ENCODE measurements at regions not wholly inside any gene's neighbourhood (a gene's known extent, or its start where the extent isn't known, plus 50 kb on each side); places are given as distances from the start of the nearest gene placed in this dataset.
"Not testable (repeated sequence)": the region's sequence is repeated elsewhere in the genome, so short reads cannot be mapped to it uniquely, and the experiment has no call there.

DNA sequence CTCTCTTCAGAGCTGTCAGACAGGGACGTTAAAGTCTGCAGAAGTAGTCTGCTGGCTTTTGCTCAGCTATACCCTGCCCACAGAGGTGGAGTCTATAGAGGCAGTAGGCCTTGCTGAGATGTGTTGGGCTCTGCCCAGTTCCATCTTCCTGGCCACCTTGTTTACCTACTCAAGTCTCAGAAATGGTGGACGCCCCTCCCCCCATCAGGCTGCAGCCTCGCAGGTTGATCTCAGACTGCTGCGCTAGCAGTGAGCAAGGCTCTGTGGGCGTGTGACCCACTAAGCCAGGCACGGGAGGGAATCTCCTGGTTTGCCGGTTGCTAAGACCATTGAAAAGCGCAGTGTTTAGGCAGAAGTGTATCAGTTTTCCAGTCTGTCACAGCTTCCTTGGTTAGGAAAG lies 305.0 kb downstream of the BCKDHB start (continued):
- no peak for TF ChIP-seq REST (IDR thresholded peaks at IDR 0.05; ENCODE audit: unreplicated experiment)
- TF ChIP-seq CTCF (conservative IDR thresholded peaks at IDR 0.05; ENCODE audit: low read depth in 2 of 2): no peak
- no peak for TF ChIP-seq ETS1 (IDR thresholded peaks at IDR 0.05)
- TF ChIP-seq ZNF331 (CRISPR knock-in tag; IDR thresholded peaks at IDR 0.05; ENCODE audit: low read depth): no peak
- TF ChIP-seq EZH2 (IDR thresholded peaks at IDR 0.05; ENCODE audit: low read depth, unreplicated experiment): no peak
- no peak for TF ChIP-seq POLR2AphosphoS5 (IDR thresholded peaks at IDR 0.05; ENCODE audit: low read depth)
- TF ChIP-seq NANOG (IDR thresholded peaks at IDR 0.05; ENCODE audit: borderline replicate concordance): no peak

- H3K27ac ChIP-seq (ENCODE audit: low read depth); H2AFZ ChIP-seq; H3F3A ChIP-seq (replicated peaks; ENCODE audit: low read depth); DNase-seq (ENCODE audit: low spot score); H3K79me2 ChIP-seq (replicated peaks; ENCODE audit: insufficient read depth); H3K36me3 ChIP-seq (ENCODE audit: insufficient read depth); H3K4me1 ChIP-seq (ENCODE audit: insufficient read depth); H3K4me3 ChIP-seq; H3K4me1 Mint-ChIP-seq; H3K27me3 Mint-ChIP-seq (ENCODE audit: insufficient read depth, low read depth, poor library complexity); H4K20me1 ChIP-seq (replicated peaks; ENCODE audit: insufficient read depth); H3K4me3 Mint-ChIP-seq; H3K27me3 ChIP-seq (ENCODE audit: insufficient read depth); H3K9me2 ChIP-seq (ENCODE audit: insufficient read depth); H3K27ac Mint-ChIP-seq; H3K4me2 ChIP-seq; ATAC-seq: not testable (repeated sequence)
- peaks cover 14% of the 10 kb centered on the region; the same call in 2 of the 3 replicates for H3K36me3 Mint-ChIP-seq (ENCODE audit: low read depth)
- H3K9me3 Mint-ChIP-seq: peaks cover 26% of the 10 kb centered on the region
Measured at GRCh38 chr6:80407976-80408375, 301.5 kb downstream of the BCKDHB start.

- Mint-ChIP-seq H3K27me3 (ENCODE audit: insufficient read depth, low read depth, poor library complexity) (no peaks in the 10 kb centered on the region), H3K36me3 (ENCODE audit: low read depth) (peaks cover 6% of the 10 kb centered on the region; the same call in 2 of the 3 replicates), H3K4me1 (no peaks in the 10 kb centered on the region), H3K4me3 (no peak overlapping the region), H3K27ac (no peak overlapping the region), H3K9me3 (peaks cover 18% of the 10 kb centered on the region)
- no peak overlapping the region for H3K27ac ChIP-seq (ENCODE audit: low read depth)
- no peak overlapping the region for H3K4me2 ChIP-seq
- no peak overlapping the region for H3K4me3 ChIP-seq
- DNase-seq (ENCODE audit: low spot score) (no peak), ATAC-seq (no peak)
- no peaks in the 10 kb centered on the region for H3F3A ChIP-seq (replicated peaks; ENCODE audit: low read depth)
- H4K20me1 ChIP-seq (replicated peaks; ENCODE audit: insufficient read depth): no peaks in the 10 kb centered on the region
- H2AFZ ChIP-seq: no peak overlapping the region
- no peaks in the 10 kb centered on the region for H3K79me2 ChIP-seq (replicated peaks; ENCODE audit: insufficient read depth)
- no peaks in the 10 kb centered on the region for H3K4me1 ChIP-seq (ENCODE audit: insufficient read depth)
- no peaks in the 10 kb centered on the region for H3K36me3 ChIP-seq (ENCODE audit: insufficient read depth)
- H3K27me3 ChIP-seq (ENCODE audit: insufficient read depth): no peaks in the 10 kb centered on the region
- no peaks in the 10 kb centered on the region for H3K9me2 ChIP-seq (ENCODE audit: insufficient read depth)
- TF ChIP-seq POLR2AphosphoS5 (IDR thresholded peaks at IDR 0.05; ENCODE audit: low read depth) (no peak), ZNF331 (CRISPR knock-in tag; IDR thresholded peaks at IDR 0.05; ENCODE audit: low read depth) (no peak), CREB1 (CRISPR knock-in tag; IDR thresholded peaks at IDR 0.05; ENCODE audit: low read depth) (no peak), NANOG (IDR thresholded peaks at IDR 0.05; ENCODE audit: borderline replicate concordance) (no peak), JUNB (IDR thresholded peaks at IDR 0.05; ENCODE audit: unreplicated experiment) (no peak), ZNF114 (CRISPR knock-in tag; IDR thresholded peaks at IDR 0.05) (no peak), STAT1 (IDR thresholded peaks at IDR 0.05; ENCODE audit: unreplicated experiment) (no peak)
Measured at GRCh38 chr6:80404889-80405288, 298.4 kb downstream of the BCKDHB start.

Measured in GM23338 (cell line).